Mesenchymal stem cell (in vitro differentiated cells and primary cell): ENCODE measurements at regions not wholly inside any gene's neighbourhood (a gene's known extent, or its start where the extent isn't known, plus 50 kb on each side); places are given as distances from the start of the nearest gene placed in this dataset.

Source experiments
- DNase-seq: peaks from one replicate; pipeline ENCODE4 v3.0.0-alpha.2; 2013
- H2AFZ ChIP-seq: one replicate; pipeline ENCODE4 v1.6.1; 2013; ENCODE audit warnings: low read depth, mild to moderate bottlenecking, control low read depth, inconsistent platforms, low read length, moderate library complexity
- H2AK5ac ChIP-seq: 2 replicates; pipeline ENCODE4 v1.6.1; 2013; ENCODE audit warnings: low read length, moderate library complexity, mild to moderate bottlenecking, inconsistent platforms; ENCODE audit not compliant: severe bottlenecking
- H2BK120ac ChIP-seq: one replicate; pipeline ENCODE4 v1.6.1; 2013; ENCODE audit warnings: low read depth, mild to moderate bottlenecking, inconsistent platforms, low read length, moderate library complexity
- H2BK12ac ChIP-seq, 2 experiments: one replicate each; pipeline ENCODE4 v1.6.1; 2013; ENCODE audit warnings: inconsistent platforms in 2 of 2, low read length in 2 of 2, mild to moderate bottlenecking in 2 of 2, moderate library complexity in 2 of 2, control low read depth in 1 of 2
- H2BK15ac ChIP-seq: one replicate; pipeline ENCODE4 v1.6.1; 2013; ENCODE audit warnings: mild to moderate bottlenecking, low read depth, inconsistent platforms; ENCODE audit not compliant: poor library complexity, severe bottlenecking
- H2BK5ac ChIP-seq: 2 replicates; pipeline ENCODE4 v1.6.1; 2013; ENCODE audit warnings: low read depth, mild to moderate bottlenecking, low read length, control low read depth, inconsistent platforms; ENCODE audit not compliant: poor library complexity, severe bottlenecking
- H3K14ac ChIP-seq, 2 experiments: one replicate each; pipeline ENCODE4 v1.6.1; 2013; ENCODE audit warnings: inconsistent platforms in 2 of 2, low read length in 2 of 2, control low read depth in 1 of 2, mild to moderate bottlenecking in 1 of 2, moderate library complexity in 1 of 2
- H3K18ac ChIP-seq, 2 experiments: one replicate each; pipeline ENCODE4 v1.6.1; 2013; ENCODE audit warnings: inconsistent platforms in 2 of 2, low read length in 2 of 2, control low read depth in 1 of 2, low read depth in 1 of 2, mild to moderate bottlenecking in 1 of 2
- H3K23ac ChIP-seq, 2 experiments: one replicate each; pipeline ENCODE4 v1.6.1; 2013; ENCODE audit warnings: inconsistent platforms in 2 of 2, low read length in 2 of 2, mild to moderate bottlenecking in 2 of 2, moderate library complexity in 2 of 2, control low read depth in 1 of 2
- H3K27ac ChIP-seq: 2 replicates; pipeline ENCODE4 v1.5.1; 2013; ENCODE audit warnings: mild to moderate bottlenecking, moderate library complexity, low read length, control low read depth, inconsistent platforms; ENCODE audit not compliant: poor library complexity, severe bottlenecking
- H3K27me3 ChIP-seq, 2 experiments: 2 replicates each; pipeline versions ENCODE4 v1.6.1 to v1.7.0; 2013; ENCODE audit warnings: low read length in 2 of 2, mild to moderate bottlenecking in 2 of 2, moderate library complexity in 2 of 2, control low read depth in 1 of 2, inconsistent platforms in 1 of 2; ENCODE audit not compliant: control insufficient read depth in 1 of 2, insufficient read depth in 1 of 2
- H3K36me3 ChIP-seq, 2 experiments: 2 replicates each; pipeline versions ENCODE4 v1.6.1 to v1.7.0; 2013; ENCODE audit warnings: low read length in 2 of 2, control low read depth in 1 of 2, inconsistent platforms in 1 of 2, low read depth in 1 of 2, mild to moderate bottlenecking in 1 of 2; ENCODE audit not compliant: insufficient read depth in 2 of 2, control insufficient read depth in 1 of 2
- H3K4ac ChIP-seq, 2 experiments: one replicate each; pipeline ENCODE4 v1.6.1; 2013; ENCODE audit warnings: inconsistent platforms in 2 of 2, low read length in 2 of 2, mild to moderate bottlenecking in 2 of 2, moderate library complexity in 2 of 2, control low read depth in 1 of 2, low read depth in 1 of 2
- H3K4me1 ChIP-seq: 2 replicates; pipeline ENCODE4 v1.6.1; 2013; ENCODE audit warnings: low read depth, low read length, control low read depth; ENCODE audit not compliant: control insufficient read depth, insufficient read depth
- H3K4me2 ChIP-seq: 2 replicates; pipeline ENCODE4 v1.6.1; 2013; ENCODE audit warnings: low read length, mild to moderate bottlenecking, inconsistent platforms; ENCODE audit not compliant: poor library complexity, severe bottlenecking
- H3K4me3 ChIP-seq, 2 experiments: 2 replicates each; pipeline versions ENCODE4 v1.5.1 to v1.7.0; 2013; ENCODE audit warnings: low read length in 2 of 2, mild to moderate bottlenecking in 2 of 2, control low read depth in 1 of 2, low read depth in 1 of 2; ENCODE audit not compliant: insufficient read depth in 1 of 2
- H3K79me1 ChIP-seq: replicated peaks from 2 replicates; pipeline ENCODE4 v1.6.1; 2013; ENCODE audit warnings: mild to moderate bottlenecking, control low read depth, low read length, inconsistent platforms; ENCODE audit not compliant: poor library complexity, severe bottlenecking
- H3K9ac ChIP-seq: 2 replicates; pipeline ENCODE4 v1.7.0; 2013; ENCODE audit warnings: mild to moderate bottlenecking, low read length, moderate library complexity
- H3K9me3 ChIP-seq: 2 replicates; pipeline ENCODE4 v1.7.0; 2013; ENCODE audit warnings: mild to moderate bottlenecking, low read length; ENCODE audit not compliant: control insufficient read depth
- H4K8ac ChIP-seq: one replicate; pipeline ENCODE4 v1.6.1; 2013; ENCODE audit warnings: inconsistent platforms, mild to moderate bottlenecking, low read length, moderate library complexity
- H4K91ac ChIP-seq: one replicate; pipeline ENCODE4 v1.6.1; 2013; ENCODE audit warnings: mild to moderate bottlenecking, low read length, inconsistent platforms
- WGBS: methylation state at CpG from one replicate; pipeline ENCODE4 v1.1.7; 2013; ENCODE audit warnings: mixed read lengths; 5-methylcytosine and 5-hydroxymethylcytosine counted together

- H2AK5ac ChIP-seq = no peak overlapping the region
- H3K27ac ChIP-seq = no peak overlapping the region
- peaks cover 29% of the 10 kb centered on the region for H3K9me3 ChIP-seq
- no peaks in the 10 kb centered on the region for H3K36me3 ChIP-seq
- no peak overlapping the region for H3K18ac ChIP-seq
- no peak overlapping the region for H2BK12ac ChIP-seq
- no peaks in the 10 kb centered on the region for H3K4me1 ChIP-seq
- no peak overlapping the region for H4K8ac ChIP-seq
- no peaks in the 10 kb centered on the region for H3K27me3 ChIP-seq
- no peak overlapping the region for H3K4ac ChIP-seq
- no peak for DNase-seq
- H3K14ac ChIP-seq = no peak overlapping the region
- no peak overlapping the region for H2BK120ac ChIP-seq
- no peak overlapping the region for H2BK15ac ChIP-seq
- no peak overlapping the region for H3K4me3 ChIP-seq
- WGBS = 100% methylated on average over 1 of the region's 2 CpGs
- no peaks in the 10 kb centered on the region for H3K79me1 ChIP-seq
- no peak overlapping the region for H2AFZ ChIP-seq
- no peak overlapping the region for H3K9ac ChIP-seq
- no peak overlapping the region for H3K23ac ChIP-seq
- no peak overlapping the region for H2BK5ac ChIP-seq
- H3K4me2 ChIP-seq = no peak overlapping the region
- H4K91ac ChIP-seq = no peak overlapping the region
Observed at GRCh38 chr13:88643233-88643632, 972.1 kb downstream of the SLITRK5 start.

GRCh38 chr13:88648598-88649373, 977.6 kb downstream of the SLITRK5 start:
- DNase-seq = no peak
- Histone ChIP-seq H3K27ac (no peak overlapping the region), H2AFZ (no peak overlapping the region), H3K4me2 (no peak overlapping the region), H2AK5ac (no peak overlapping the region), H3K4me1 (no peaks in the 10 kb centered on the region), H2BK12ac (no peak overlapping the region), H4K8ac (no peak overlapping the region), H3K4me3 (no peak overlapping the region), H3K9ac (no peak overlapping the region), H3K18ac (no peak overlapping the region), H3K4ac (no peak overlapping the region), H3K23ac (no peak overlapping the region), H3K9me3 (peaks cover 34% of the 10 kb centered on the region), H3K27me3 (no peaks in the 10 kb centered on the region), H3K14ac (no peak overlapping the region), H3K79me1 (no peaks in the 10 kb centered on the region), H2BK15ac (no peak overlapping the region), H3K36me3 (no peaks in the 10 kb centered on the region), H4K91ac (no peak overlapping the region), H2BK5ac (no peak overlapping the region), H2BK120ac (no peak overlapping the region)
- 91% methylated on average over 1 of the region's 2 CpGs for WGBS

- WGBS = 93% methylated on average over 3 of the region's 4 CpGs
- Histone ChIP-seq H2BK120ac (no peak overlapping the region), H3K23ac (no peak overlapping the region)
Observed at GRCh38 chr13:88649855-88650254, 978.7 kb downstream of the SLITRK5 start.

GRCh38 chr13:88651531-88651930, 980.4 kb downstream of the SLITRK5 start:
- H3K4me2 ChIP-seq = no peak overlapping the region
- H2BK12ac ChIP-seq = no peak overlapping the region
- H3K9ac ChIP-seq = no peak overlapping the region
- no peak overlapping the region for H2BK120ac ChIP-seq
- H4K91ac ChIP-seq = no peak overlapping the region
- no peak overlapping the region for H2AFZ ChIP-seq
- H4K8ac ChIP-seq = no peak overlapping the region
- H3K27ac ChIP-seq = no peak overlapping the region
- no peak overlapping the region for H3K4ac ChIP-seq
- peaks cover 30% of the 10 kb centered on the region for H3K9me3 ChIP-seq
- H3K79me1 ChIP-seq = no peaks in the 10 kb centered on the region
- H2AK5ac ChIP-seq = no peak overlapping the region
- no peak overlapping the region for H3K18ac ChIP-seq
- H3K4me3 ChIP-seq = no peak overlapping the region
- 96% methylated on average over 2 of the region's 5 CpGs for WGBS
- H3K23ac ChIP-seq = no peak overlapping the region
- no peak overlapping the region for H2BK15ac ChIP-seq
- no peaks in the 10 kb centered on the region for H3K27me3 ChIP-seq
- H3K4me1 ChIP-seq = no peaks in the 10 kb centered on the region
- no peak overlapping the region for H2BK5ac ChIP-seq
- no peak overlapping the region for H3K14ac ChIP-seq
- no peaks in the 10 kb centered on the region for H3K36me3 ChIP-seq
- no peak for DNase-seq

More at GRCh38 chr13:88649855-88650254, 978.7 kb downstream of the SLITRK5 start:
- Histone ChIP-seq H2AFZ (no peak overlapping the region), H3K18ac (no peak overlapping the region), H3K27me3 (no peaks in the 10 kb centered on the region), H4K8ac (no peak overlapping the region), H3K36me3 (no peaks in the 10 kb centered on the region), H3K4ac (no peak overlapping the region), H3K27ac (no peak overlapping the region), H3K4me2 (no peak overlapping the region), H3K14ac (no peak overlapping the region), H3K4me1 (no peaks in the 10 kb centered on the region), H2BK15ac (no peak overlapping the region), H3K9ac (no peak overlapping the region), H3K4me3 (no peak overlapping the region), H3K9me3 (peaks cover 30% of the 10 kb centered on the region), H3K79me1 (no peaks in the 10 kb centered on the region), H2AK5ac (no peak overlapping the region), H2BK12ac (no peak overlapping the region), H4K91ac (no peak overlapping the region), H2BK5ac (no peak overlapping the region)
- DNase-seq = no peak
